Hematopoietic multipotent progenitor cell (in vitro differentiated cells): ENCODE measurements at regions not wholly inside any gene's neighbourhood (a gene's known extent, or its start where the extent isn't known, plus 50 kb on each side); places are given as distances from the start of the nearest gene placed in this dataset.

Source experiments
- DNase-seq, 3 donors: peaks; one replicate each; pipeline ENCODE4 v3.0.0-alpha.2; 2011 to 2015; ENCODE audit warnings: low read depth in 2 of 3, low spot score in 2 of 3

DNA sequence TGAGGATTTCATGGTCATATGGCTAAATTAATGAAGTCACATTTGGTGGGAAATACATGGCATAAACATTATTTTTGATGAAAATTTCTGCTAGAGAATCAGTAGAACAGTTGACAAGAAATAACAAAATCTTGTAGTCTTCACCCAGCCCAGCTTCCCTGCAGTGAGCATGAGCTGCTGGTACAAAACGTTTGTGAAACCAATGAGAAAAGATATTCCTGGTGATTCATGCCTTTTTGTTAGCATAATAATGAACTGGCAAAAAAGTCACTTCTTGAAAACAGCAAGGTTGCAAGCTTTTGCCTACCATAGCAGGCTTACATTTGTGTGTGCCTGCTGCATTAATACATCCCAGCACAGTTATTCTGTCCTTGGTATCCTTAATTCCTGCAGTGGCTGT is 475.9 kb upstream of the HTR2A start:
- no peak for DNase-seq

GRCh38 chr13:47351798-47352197 is 454.9 kb upstream of the HTR2A start:
- no peak for DNase-seq

GRCh38 chr13:47350334-47351124 is 453.7 kb upstream of the HTR2A start:
- no peak for DNase-seq

DNA sequence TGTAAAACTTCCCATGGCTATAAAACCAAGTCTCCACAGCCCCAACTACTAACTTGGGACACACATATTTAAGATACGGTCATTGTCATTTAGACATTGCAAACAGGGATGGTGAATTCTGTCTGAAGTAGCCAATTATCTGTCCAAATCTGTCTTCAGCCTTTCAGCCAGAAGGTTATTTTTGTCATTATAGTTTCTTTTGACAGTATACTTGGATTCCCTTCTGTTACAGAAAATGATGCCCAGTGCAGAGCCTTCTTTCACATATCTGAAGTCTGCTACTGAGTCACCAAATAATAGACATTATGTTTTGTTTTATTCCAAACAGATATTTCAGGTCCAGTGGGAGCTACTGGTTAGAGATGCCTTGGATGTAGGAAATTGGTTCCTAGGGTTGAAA is 452.4 kb upstream of the HTR2A start:
- DNase-seq, result no peak

DNA sequence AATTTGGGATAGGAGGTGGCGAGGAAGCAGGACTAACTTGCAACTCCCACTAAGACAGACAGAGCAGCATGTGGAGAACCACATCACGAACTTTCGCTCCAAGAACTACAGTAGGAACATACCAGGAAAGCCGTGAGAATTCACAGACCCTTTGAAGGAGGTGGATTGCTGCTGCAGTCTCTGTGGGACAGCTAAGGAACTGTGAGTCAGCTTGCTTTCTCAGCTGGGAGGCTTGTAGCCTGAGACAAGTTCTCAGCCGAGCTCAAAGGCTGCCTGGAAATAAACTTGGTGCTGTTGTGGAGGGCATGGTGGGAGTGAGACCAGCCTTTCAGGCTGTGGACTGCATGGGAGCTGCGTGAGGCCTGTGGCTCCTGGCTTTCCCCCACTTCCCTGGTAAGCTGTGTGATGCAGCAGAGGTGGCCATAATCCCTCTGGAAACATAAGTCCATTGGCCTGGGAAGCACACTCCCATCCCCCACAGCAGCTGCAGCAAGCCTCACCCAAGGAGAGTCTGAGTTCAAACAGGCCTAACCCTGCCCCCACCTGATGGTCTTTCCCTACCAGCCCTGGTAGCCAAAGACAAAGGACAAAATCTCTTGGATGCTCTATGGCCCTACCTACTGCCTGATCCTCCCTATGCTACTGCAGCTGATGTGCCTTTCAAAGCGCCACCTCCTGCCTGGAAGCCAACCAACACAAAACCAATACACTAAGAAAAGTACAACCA is 441.1 kb upstream of the HTR2A start:
- no peak for DNase-seq

GRCh38 chr13:47334173-47334572 is 437.3 kb upstream of the HTR2A start:
- no peak for DNase-seq

DNA sequence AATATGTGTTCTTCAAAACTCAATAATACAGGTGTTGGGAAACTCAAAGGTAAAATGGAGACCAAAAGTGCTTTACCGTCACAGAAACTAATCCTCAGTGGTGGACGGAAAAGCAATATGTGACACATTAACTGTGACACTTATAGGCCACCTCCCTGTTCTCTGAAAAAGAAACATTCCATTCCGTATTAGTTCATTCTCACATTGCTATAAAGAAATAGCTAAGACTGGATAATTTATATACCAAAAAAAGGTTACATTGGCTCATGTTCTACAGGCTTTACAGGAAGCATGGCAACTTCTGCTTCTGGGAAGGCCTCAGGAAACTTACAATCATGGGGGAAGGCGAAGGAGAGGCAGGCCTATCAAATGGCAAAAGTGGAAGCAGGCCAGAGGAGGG is 435.3 kb upstream of the HTR2A start:
- no peak for DNase-seq

- DNase-seq, result no peak
These were observed 433.2 kb upstream of the HTR2A start for GRCh38 chr13:47330031-47330430.

- no peak for DNase-seq
These were observed 431.0 kb upstream of the HTR2A start for GRCh38 chr13:47327861-47328260.

DNA sequence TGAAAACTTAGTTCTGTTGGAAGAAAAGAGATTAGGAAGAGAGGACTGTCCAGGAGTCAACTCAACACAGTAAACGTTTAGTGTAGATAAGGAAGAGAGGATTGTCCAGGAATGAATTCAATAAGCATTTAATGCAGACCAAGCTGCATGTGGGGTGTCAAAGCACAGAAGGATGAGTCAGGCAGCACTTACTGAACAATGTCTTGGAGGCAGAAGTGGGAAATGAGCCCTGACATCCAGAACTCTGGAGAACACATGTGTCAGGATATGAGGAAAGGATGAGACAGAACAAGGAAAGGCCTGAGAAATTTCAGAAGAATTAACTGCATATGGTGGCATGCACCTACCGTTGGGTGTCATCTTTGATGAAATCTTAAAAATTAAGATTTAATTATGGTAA is 429.2 kb upstream of the HTR2A start:
- DNase-seq, result no peak

- DNase-seq, result no peak
These were observed 420.5 kb upstream of the HTR2A start for GRCh38 chr13:47317356-47317755.

GRCh38 chr13:47310401-47310800 is 413.5 kb upstream of the HTR2A start:
- no peak for DNase-seq

DNA sequence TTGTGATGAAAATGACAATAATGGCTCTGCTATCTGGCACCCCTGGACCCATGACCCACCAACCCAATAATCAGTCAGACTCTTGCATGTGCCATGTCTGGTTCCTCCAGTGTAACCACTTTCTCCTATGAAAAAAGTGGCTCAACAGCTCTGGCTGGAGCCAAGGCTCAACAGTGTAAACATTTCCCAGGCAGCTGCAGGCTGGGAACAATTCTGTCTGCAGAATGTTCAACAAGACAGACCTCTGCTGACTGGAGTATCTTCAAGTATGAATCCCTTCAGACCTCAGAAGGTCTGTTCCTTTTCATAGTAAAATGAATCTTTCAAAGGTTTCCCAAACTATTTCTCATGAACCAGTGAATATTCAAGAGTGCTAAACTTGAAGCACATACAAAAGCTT is 410.1 kb upstream of the HTR2A start:
- no peak for DNase-seq

DNA sequence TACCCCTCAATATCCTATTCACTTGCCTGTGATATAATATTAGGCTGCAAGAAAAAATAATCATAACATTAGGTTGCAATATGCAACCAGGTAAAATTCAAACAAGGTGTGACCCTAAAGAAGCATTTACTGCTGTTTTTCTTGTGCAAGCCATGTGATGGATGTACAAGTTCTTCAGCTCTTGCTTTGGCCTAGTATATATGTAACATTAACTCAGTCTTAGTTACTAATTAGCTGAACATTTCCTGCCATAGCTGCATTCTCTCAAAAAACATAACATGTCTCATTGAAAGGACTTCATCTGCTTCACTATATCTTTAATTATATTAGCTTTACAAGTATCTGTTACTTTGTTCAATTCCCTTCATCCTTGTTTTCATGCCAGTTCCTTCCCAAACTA is 406.8 kb upstream of the HTR2A start:
- DNase-seq, result no peak

- DNase-seq, result no peak
These were observed 402.5 kb upstream of the HTR2A start for GRCh38 chr13:47299304-47299703.

DNA sequence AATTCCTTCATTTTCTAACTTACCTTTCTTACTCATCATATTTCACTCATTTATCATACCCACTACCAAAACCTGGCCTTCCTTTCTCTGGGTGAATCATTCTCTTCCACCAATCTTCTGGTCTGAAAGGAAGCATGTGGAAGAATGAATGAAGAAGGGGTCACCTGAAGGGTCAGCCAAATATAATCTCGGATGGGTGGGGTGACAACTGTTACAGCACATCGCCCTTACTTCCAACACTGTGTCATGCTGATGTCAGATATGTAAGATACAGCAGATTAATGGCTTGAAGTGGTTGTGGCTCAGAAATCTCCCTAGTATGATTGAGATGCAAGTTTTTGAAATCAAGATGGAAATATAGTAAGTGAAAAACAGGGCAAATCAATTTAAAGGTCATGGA is 401.7 kb upstream of the HTR2A start:
- no peak for DNase-seq

- DNase-seq, result no peak
These were observed 397.8 kb upstream of the HTR2A start for GRCh38 chr13:47294691-47295090.

DNA sequence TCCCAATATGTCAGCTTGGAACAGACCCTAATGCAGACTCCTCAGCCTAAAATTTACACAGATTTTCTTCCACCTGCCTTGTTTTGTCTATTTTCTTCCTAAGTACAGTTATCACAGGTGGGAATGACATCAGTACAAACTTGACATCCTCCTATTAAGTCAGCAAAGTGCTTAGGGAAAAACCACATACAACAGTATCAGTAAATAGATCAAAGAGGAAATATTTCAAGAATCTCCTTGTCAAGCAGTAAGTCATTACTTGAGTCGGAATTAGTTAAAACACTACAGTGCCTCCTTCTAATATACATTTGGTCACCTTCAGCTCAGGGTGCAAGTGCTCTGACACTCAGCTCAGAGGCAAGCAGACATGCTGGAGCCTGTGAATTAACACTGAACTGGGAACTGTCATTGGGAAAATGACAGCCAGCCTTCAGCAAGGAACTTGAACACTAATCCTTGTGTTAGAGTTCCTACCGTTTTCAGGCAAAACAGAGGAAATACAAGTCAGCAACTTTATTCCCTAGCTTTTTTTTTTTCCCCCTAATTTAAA is 394.3 kb upstream of the HTR2A start:
- no peak for DNase-seq

- no peak for DNase-seq
These were observed 392.7 kb upstream of the HTR2A start for GRCh38 chr13:47289567-47289966.

- DNase-seq, result no peak
These were observed 391.7 kb upstream of the HTR2A start for GRCh38 chr13:47288546-47288945.

GRCh38 chr13:47287291-47287751 is 390.5 kb upstream of the HTR2A start:
- DNase-seq, result no peak

- no peak for DNase-seq
These were observed 385.1 kb upstream of the HTR2A start for GRCh38 chr13:47281991-47282390.
